Panc1 (cell line): ENCODE measurements at regions not wholly inside any gene's neighbourhood (a gene's known extent, or its start where the extent isn't known, plus 50 kb on each side); places are given as distances from the start of the nearest gene placed in this dataset.
"Not testable (repeated sequence)": the region's sequence is repeated elsewhere in the genome, so short reads cannot be mapped to it uniquely, and the experiment has no call there.

ENCODE experiments used
- ATAC-seq: fragments of 200-7000 bp; cut with Tn5 transposase; 2 replicates; pipeline ENCODE4 v1.9.1; 2020; ENCODE audit warnings: mild to moderate bottlenecking, moderate library complexity
- BruUV-seq: library from RNA; stranded (reverse); fragments of 400-500 nt; replicated peaks from 2 replicates; lab custom pipeline; 2021; lab: Mats Ljungman, UMichigan
- CTCF ChIA-PET: fragments of 300-600 bp; sonication (Branson Sonifier 250); formaldehyde crosslinking; loops from one replicate; lab custom pipeline; 2022; ENCODE audit warnings: antibody characterized with exemption; lab: Charles Lee
- POLR2A ChIA-PET: fragments of 300-600 bp; sonication (Branson Sonifier 250); formaldehyde crosslinking; loops from one replicate; lab custom pipeline; 2022; ENCODE audit warnings: antibody characterized with exemption; lab: Charles Lee
- DNase-seq: peaks from one replicate; pipeline ENCODE4 v3.0.0-alpha.2; 2010; ENCODE audit warnings: low read depth, low spot score
- H3K27ac ChIP-seq: 2 replicates; pipeline ENCODE4 v1.5.1; 2011; ENCODE audit warnings: mild to moderate bottlenecking, low read length, inconsistent platforms
- H3K27me3 ChIP-seq: fragments of 200-500 bp; sonication (Bioruptor generic); 2 replicates; pipeline ENCODE4 v1.6.0; 2014; ENCODE audit warnings: low read length, inconsistent platforms; ENCODE audit not compliant: control insufficient read depth, insufficient read depth
- H3K36me3 ChIP-seq: fragments of 200-500 bp; sonication (Bioruptor generic); 2 replicates; pipeline ENCODE4 v1.5.1; 2014; ENCODE audit warnings: inconsistent platforms, mild to moderate bottlenecking, low read length, moderate library complexity; ENCODE audit not compliant: control insufficient read depth, insufficient read depth
- H3K4me1 ChIP-seq: 2 replicates; pipeline ENCODE4 v1.5.1; 2011; ENCODE audit warnings: inconsistent platforms, mild to moderate bottlenecking, low read length, moderate library complexity; ENCODE audit not compliant: control insufficient read depth, insufficient read depth
- H3K4me3 ChIP-seq, 2 experiments: 2 replicates each; pipeline ENCODE4 v1.5.1; 2011 to 2012; ENCODE audit warnings: low read depth in 2 of 2, low read length in 2 of 2, mild to moderate bottlenecking in 2 of 2, inconsistent platforms in 1 of 2, moderate library complexity in 1 of 2
- H3K9me3 ChIP-seq: fragments of 200-500 bp; sonication (Bioruptor generic); 2 replicates; pipeline ENCODE4 v1.5.1; 2014; ENCODE audit warnings: low read depth, mild to moderate bottlenecking, inconsistent platforms, low read length, moderate library complexity; ENCODE audit not compliant: control insufficient read depth, insufficient read depth
- POLR2AphosphoS5 ChIP-seq: IDR thresholded peaks from 2 replicates; pipeline ENCODE4 v1.6.1; 2012; ENCODE audit warnings: mild to moderate bottlenecking, low read depth, low read length, moderate library complexity
- REST ChIP-seq, 2 experiments: IDR thresholded peaks; 2 replicates each; pipeline ENCODE4 v1.6.1; 2011 to 2012; ENCODE audit warnings: low read depth in 2 of 2, control low read depth in 1 of 2, low read length in 1 of 2, mild to moderate bottlenecking in 1 of 2, moderate library complexity in 1 of 2; ENCODE audit not compliant: insufficient read depth in 1 of 2
- SIN3A ChIP-seq: IDR thresholded peaks from 2 replicates; pipeline ENCODE4 v1.6.1; 2012; ENCODE audit warnings: low read depth, mild to moderate bottlenecking, low read length, moderate library complexity, borderline replicate concordance; ENCODE audit not compliant: insufficient read depth
- TCF7L2 ChIP-seq: IDR thresholded peaks from 2 replicates; pipeline ENCODE4 v1.6.1; 2011; ENCODE audit warnings: mild to moderate bottlenecking, low read depth, low read length, inconsistent platforms
- in situ Hi-C: cut with HindIII; loops from 2 replicates; pipeline ENCODE4 v1.10.0; 2016; ENCODE audit warnings: low sequenced_read_pairs, low pct_unique_long_range_greater_than_20kb
- intact Hi-C: fragments of 100-400 bp; cut with micrococcal nuclease; formaldehyde crosslinking; loops from one replicate; pipeline ENCODE4 v1.10.0; 2022; ENCODE audit not compliant: unreplicated experiment
- TF ChIP-seq, protein P1 (sequence below): fragments of 450-650 bp; IDR thresholded peaks from 2 replicates; pipeline ENCODE4 v1.5.1; 2017; ENCODE audit warnings: mild to moderate bottlenecking

GRCh38 chr9:65444943-65445342, 159.9 kb upstream of the FOXD4L5 start:
- POLR2A ChIA-PET: no interaction called here
- Histone ChIP-seq H3K9me3 (no peaks in the 10 kb centered on the region), H3K27ac (no peak overlapping the region)

GRCh38 chr9:65442116-65442515, 157.1 kb upstream of the FOXD4L5 start:
- ATAC-seq, POLR2A ChIA-PET, intact Hi-C loops, H3K4me3 ChIP-seq, in situ Hi-C loops, H3K4me1 ChIP-seq, H3K27ac ChIP-seq, BruUV-seq, DNase-seq, CTCF ChIA-PET, H3K36me3 ChIP-seq, H3K27me3 ChIP-seq, H3K9me3 ChIP-seq: not testable (repeated sequence)

More at GRCh38 chr9:65444943-65445342, 159.9 kb upstream of the FOXD4L5 start:
- TF ChIP-seq TCF7L2 (no peak), REST (IDR thresholded peaks at IDR 0.05; ENCODE audit: insufficient read depth in 1 of 2, low read depth in 2 of 2, low read length in 1 of 2) (no peak), POLR2AphosphoS5 (no peak), SIN3A (no peak)
- TF ChIP-seq, protein P1, sequence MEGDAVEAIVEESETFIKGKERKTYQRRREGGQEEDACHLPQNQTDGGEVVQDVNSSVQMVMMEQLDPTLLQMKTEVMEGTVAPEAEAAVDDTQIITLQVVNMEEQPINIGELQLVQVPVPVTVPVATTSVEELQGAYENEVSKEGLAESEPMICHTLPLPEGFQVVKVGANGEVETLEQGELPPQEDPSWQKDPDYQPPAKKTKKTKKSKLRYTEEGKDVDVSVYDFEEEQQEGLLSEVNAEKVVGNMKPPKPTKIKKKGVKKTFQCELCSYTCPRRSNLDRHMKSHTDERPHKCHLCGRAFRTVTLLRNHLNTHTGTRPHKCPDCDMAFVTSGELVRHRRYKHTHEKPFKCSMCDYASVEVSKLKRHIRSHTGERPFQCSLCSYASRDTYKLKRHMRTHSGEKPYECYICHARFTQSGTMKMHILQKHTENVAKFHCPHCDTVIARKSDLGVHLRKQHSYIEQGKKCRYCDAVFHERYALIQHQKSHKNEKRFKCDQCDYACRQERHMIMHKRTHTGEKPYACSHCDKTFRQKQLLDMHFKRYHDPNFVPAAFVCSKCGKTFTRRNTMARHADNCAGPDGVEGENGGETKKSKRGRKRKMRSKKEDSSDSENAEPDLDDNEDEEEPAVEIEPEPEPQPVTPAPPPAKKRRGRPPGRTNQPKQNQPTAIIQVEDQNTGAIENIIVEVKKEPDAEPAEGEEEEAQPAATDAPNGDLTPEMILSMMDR: no peak
- no peak for DNase-seq
- intact Hi-C loops (no loop called here), in situ Hi-C loops (no loop called here)
- Histone ChIP-seq H3K36me3 (no peaks in the 10 kb centered on the region), H3K4me3 (no peak overlapping the region), H3K27me3 (no peaks in the 10 kb centered on the region), H3K4me1 (no peaks in the 10 kb centered on the region)
- CTCF ChIA-PET: no interaction called here
- no peak for ATAC-seq
- no TSS peak for BruUV-seq

GRCh38 chr9:65441324-65441920, 156.4 kb upstream of the FOXD4L5 start:
- H3K36me3 ChIP-seq, CTCF ChIA-PET: not testable (repeated sequence)

More at GRCh38 chr9:65441324-65441920, 156.4 kb upstream of the FOXD4L5 start:
- H3K4me1 ChIP-seq, BruUV-seq, intact Hi-C loops, POLR2A ChIA-PET, H3K4me3 ChIP-seq, in situ Hi-C loops, H3K27ac ChIP-seq, H3K9me3 ChIP-seq, H3K27me3 ChIP-seq, DNase-seq, ATAC-seq: not testable (repeated sequence)
